H1 (cell line): ENCODE measurements at regions not wholly inside any gene's neighbourhood (a gene's known extent, or its start where the extent isn't known, plus 50 kb on each side); places are given as distances from the start of the nearest gene placed in this dataset.
"Not testable (repeated sequence)": the region's sequence is repeated elsewhere in the genome, so short reads cannot be mapped to it uniquely, and the experiment has no call there.

Experiments
- CTCF ChIA-PET: fragments of 300-600 bp; sonication (Branson Sonifier 250); formaldehyde crosslinking; loops from one replicate; lab custom pipeline; 2021; ENCODE audit not compliant: partially characterized antibody; lab: Charles Lee
- POLR2A ChIA-PET: fragments of 300-600 bp; sonication (Branson Sonifier 250); formaldehyde crosslinking; loops from one replicate; lab custom pipeline; 2021; ENCODE audit warnings: inconsistent platforms; ENCODE audit not compliant: partially characterized antibody; lab: Charles Lee
- DNase-seq, 2 experiments: peaks; one replicate each; pipeline versions ENCODE4 v3.0.0 to v3.0.0-alpha.2; 2010 to 2022; ENCODE audit warnings: low spot score in 2 of 2, low read depth in 1 of 2, mixed read lengths in 1 of 2
- FAIRE-seq: peaks from 2 replicates; lab custom pipeline; 2011; peaks lifted over from hg19 to GRCh38; lab: Jason Lieb, UNC
- H2AFZ ChIP-seq: 2 replicates; pipeline ENCODE4 v1.8.1; 2012; ENCODE audit warnings: low read length, inconsistent platforms
- H2AK5ac ChIP-seq: 2 replicates; pipeline ENCODE4 v1.6.1; 2013; ENCODE audit warnings: low read depth, low read length
- H2BK120ac ChIP-seq: replicated peaks from 2 replicates; pipeline ENCODE3; 2013; ENCODE audit warnings: low read depth, low read length, inconsistent platforms
- H2BK12ac ChIP-seq: 2 replicates; pipeline ENCODE4 v1.6.1; 2013; ENCODE audit warnings: low read depth, low read length
- H2BK15ac ChIP-seq: 2 replicates; pipeline ENCODE4 v1.6.1; 2013; ENCODE audit warnings: low read length
- H2BK20ac ChIP-seq: 2 replicates; pipeline ENCODE4 v1.6.1; 2013; ENCODE audit warnings: low read length
- H2BK5ac ChIP-seq: 2 replicates; pipeline ENCODE4 v1.6.1; 2013; ENCODE audit warnings: low read depth, low read length
- H3K14ac ChIP-seq: 2 replicates; pipeline ENCODE4 v1.6.1; 2013; ENCODE audit warnings: inconsistent platforms; ENCODE audit not compliant: insufficient read length
- H3K18ac ChIP-seq: 2 replicates; pipeline ENCODE4 v1.6.1; 2013; ENCODE audit warnings: low read length; ENCODE audit errors: extremely low read depth
- H3K23ac ChIP-seq: 2 replicates; pipeline ENCODE4 v1.6.1; 2013; ENCODE audit warnings: inconsistent platforms; ENCODE audit not compliant: insufficient read length
- H3K23me2 ChIP-seq: 2 replicates; pipeline ENCODE4 v1.6.1; 2013; ENCODE audit warnings: low read depth, low read length
- H3K27ac ChIP-seq: 2 replicates; pipeline ENCODE4 v1.6.1; 2011; ENCODE audit warnings: low read depth, low read length, inconsistent platforms
- H3K27me3 ChIP-seq, 4 experiments: replicated peaks in 1 of 4; 1 replicate in 1 of 4; 2 replicates in 3 of 4; pipeline versions ENCODE4 v1.6.1 to v1.8.1; 2011 to 2013; ENCODE audit warnings: low read length in 3 of 4, mild to moderate bottlenecking in 3 of 4, inconsistent platforms in 2 of 4, mixed read lengths in 2 of 4, moderate library complexity in 1 of 4; ENCODE audit not compliant: control insufficient read depth in 3 of 4, insufficient read depth in 3 of 4; ENCODE audit errors: extremely low read depth in 1 of 4
- H3K36me3 ChIP-seq, 4 experiments: 2 replicates each; pipeline versions ENCODE4 v1.6.1 to v1.8.1; 2011 to 2013; ENCODE audit warnings: mild to moderate bottlenecking in 4 of 4, low read length in 3 of 4, moderate library complexity in 2 of 4, control low read depth in 1 of 4, inconsistent platforms in 1 of 4; ENCODE audit not compliant: insufficient read depth in 4 of 4, control insufficient read depth in 2 of 4
- H3K4ac ChIP-seq: replicated peaks from 2 replicates; pipeline ENCODE3; 2013; ENCODE audit warnings: low read length, low read depth, mixed read lengths, inconsistent platforms; ENCODE audit not compliant: insufficient read length
- H3K4me1 ChIP-seq, 4 experiments: replicated peaks in 1 of 4; 1 replicate in 1 of 4; 2 replicates in 3 of 4; pipeline versions ENCODE4 v1.6.1 to v1.8.1; 2011 to 2013; ENCODE audit warnings: low read length in 3 of 4, inconsistent platforms in 2 of 4, mixed read lengths in 1 of 4; ENCODE audit not compliant: insufficient read depth in 4 of 4, control insufficient read depth in 3 of 4
- H3K4me2 ChIP-seq, 2 experiments: 2 replicates each; pipeline versions ENCODE4 v1.6.1 to v1.8.1; 2011 to 2013; ENCODE audit warnings: low read depth in 2 of 2, low read length in 2 of 2, control low read depth in 1 of 2, inconsistent platforms in 1 of 2, mild to moderate bottlenecking in 1 of 2; ENCODE audit not compliant: insufficient read depth in 1 of 2
- H3K4me3 ChIP-seq, 4 experiments: fragments of 200-600, 300-600 bp in 1 of 4; sonication (generic), shearing (Covaris generic), sonication (Bioruptor Twin) in 1 of 4; 2 replicates each; pipeline versions ENCODE4 v1.5.1 to v1.8.1; 2011 to 2016; ENCODE audit warnings: low read length in 4 of 4, low read depth in 3 of 4, control low read depth in 2 of 4, inconsistent platforms in 2 of 4, mild to moderate bottlenecking in 2 of 4, mixed read lengths in 1 of 4, moderate library complexity in 1 of 4; ENCODE audit not compliant: insufficient read depth in 2 of 4; ENCODE audit errors: extremely low read depth in 1 of 4
- H3K56ac ChIP-seq: replicated peaks from 2 replicates; pipeline ENCODE3; 2013; ENCODE audit warnings: low read depth, mild to moderate bottlenecking, mixed read lengths, low read length, inconsistent platforms; ENCODE audit not compliant: insufficient read length
- H3K79me1 ChIP-seq: 2 replicates; pipeline ENCODE4 v1.6.1; 2013; ENCODE audit warnings: low read depth, low read length, control low read depth
- H3K79me2 ChIP-seq, 2 experiments: 2 replicates each; pipeline versions ENCODE4 v1.6.1 to v1.8.1; 2012 to 2013; ENCODE audit warnings: low read length in 2 of 2, mild to moderate bottlenecking in 2 of 2, inconsistent platforms in 1 of 2; ENCODE audit not compliant: insufficient read depth in 2 of 2, control insufficient read depth in 1 of 2
- H3K9ac ChIP-seq, 4 experiments: replicated peaks in 1 of 4; 1 replicate in 1 of 4; 2 replicates in 3 of 4; pipeline versions ENCODE4 v1.6.1 to v1.8.1; 2011 to 2013; ENCODE audit warnings: low read depth in 3 of 4, low read length in 3 of 4, control low read depth in 2 of 4, mild to moderate bottlenecking in 2 of 4, moderate library complexity in 2 of 4, inconsistent platforms in 1 of 4; ENCODE audit errors: extremely low read depth in 1 of 4
- H3K9me3 ChIP-seq, 2 experiments: 2 replicates each; pipeline versions ENCODE4 v1.6.1 to v1.8.1; 2012 to 2013; ENCODE audit warnings: mild to moderate bottlenecking in 2 of 2, moderate library complexity in 2 of 2, control low read depth in 1 of 2, inconsistent platforms in 1 of 2, low read depth in 1 of 2, low read length in 1 of 2, mixed read lengths in 1 of 2; ENCODE audit not compliant: insufficient read depth in 2 of 2
- H4K20me1 ChIP-seq, 2 experiments: replicated peaks in 1 of 2; 2 replicates each; pipeline versions ENCODE3 to v1.8.1; 2011 to 2013; ENCODE audit warnings: inconsistent platforms in 2 of 2, low read length in 2 of 2, mild to moderate bottlenecking in 1 of 2; ENCODE audit not compliant: insufficient read depth in 2 of 2, control insufficient read depth in 1 of 2
- H4K5ac ChIP-seq: 2 replicates; pipeline ENCODE4 v1.6.1; 2013; ENCODE audit warnings: low read length, low read depth, mixed read lengths, inconsistent platforms; ENCODE audit not compliant: insufficient read length
- H4K8ac ChIP-seq: 2 replicates; pipeline ENCODE4 v1.8.0; 2013; ENCODE audit warnings: mild to moderate bottlenecking, moderate library complexity, low read length, inconsistent platforms; ENCODE audit not compliant: insufficient read depth; ENCODE audit errors: extremely low read depth
- H4K91ac ChIP-seq: replicated peaks from 2 replicates; pipeline ENCODE3; 2013; ENCODE audit warnings: low read length, mixed read lengths, inconsistent platforms; ENCODE audit not compliant: insufficient read length
- WGBS, 2 experiments: shearing (Covaris generic) in 1 of 2; methylation state at CpG; one replicate each; pipeline versions ENCODE4 v1.1.6 to v1.1.7; 2013 to 2015; ENCODE audit warnings: low lambda C conversion rate in 2 of 2, mixed read lengths in 2 of 2, inconsistent platforms in 1 of 2, low coverage in 1 of 2, missing lambda C conversion rate in 1 of 2; ENCODE audit not compliant: insufficient replicate concordance in 2 of 2, insufficient coverage in 1 of 2, insufficient read length in 1 of 2; ENCODE audit errors: extremely low coverage in 1 of 2, missing lambda C conversion rate in 1 of 2; 5-methylcytosine and 5-hydroxymethylcytosine counted together

DNA sequence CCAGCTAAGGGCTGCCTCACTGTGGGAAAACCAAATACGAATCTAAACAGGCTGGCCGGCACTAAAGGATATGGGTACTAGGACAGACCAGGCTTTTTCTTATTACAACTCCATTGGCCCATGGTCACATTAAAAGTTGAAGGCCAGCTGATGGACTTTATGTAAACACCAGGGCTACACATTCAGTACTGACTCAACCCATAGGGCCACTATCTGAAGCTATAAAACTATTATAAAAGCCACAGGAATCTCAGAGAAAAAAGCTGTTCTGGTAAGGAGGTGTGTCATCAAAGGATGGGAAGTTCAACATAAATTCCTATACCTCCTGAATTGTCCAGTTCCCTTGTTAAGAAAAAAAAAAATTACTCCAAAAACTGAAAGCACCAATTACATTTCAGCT lies 63.1 kb upstream of the RBMY1E start:
- H3K23me2 ChIP-seq, H4K8ac ChIP-seq, H3K9me3 ChIP-seq, H2AK5ac ChIP-seq, H3K79me2 ChIP-seq, H2BK120ac ChIP-seq, H3K27me3 ChIP-seq, H3K14ac ChIP-seq, H4K91ac ChIP-seq, H3K4me3 ChIP-seq, H3K56ac ChIP-seq, H2BK5ac ChIP-seq, H3K4me2 ChIP-seq, H3K36me3 ChIP-seq, H3K79me1 ChIP-seq, H2BK20ac ChIP-seq, DNase-seq, H3K23ac ChIP-seq, H3K9ac ChIP-seq, H3K4ac ChIP-seq, H2BK15ac ChIP-seq, H3K4me1 ChIP-seq, H2AFZ ChIP-seq, H3K27ac ChIP-seq, FAIRE-seq, H4K5ac ChIP-seq, POLR2A ChIA-PET, CTCF ChIA-PET, H3K18ac ChIP-seq, H2BK12ac ChIP-seq, H4K20me1 ChIP-seq: not testable (repeated sequence)
- no CpG with 5 or more reads among the region's 2 CpGs for WGBS, 2 experiments

DNA sequence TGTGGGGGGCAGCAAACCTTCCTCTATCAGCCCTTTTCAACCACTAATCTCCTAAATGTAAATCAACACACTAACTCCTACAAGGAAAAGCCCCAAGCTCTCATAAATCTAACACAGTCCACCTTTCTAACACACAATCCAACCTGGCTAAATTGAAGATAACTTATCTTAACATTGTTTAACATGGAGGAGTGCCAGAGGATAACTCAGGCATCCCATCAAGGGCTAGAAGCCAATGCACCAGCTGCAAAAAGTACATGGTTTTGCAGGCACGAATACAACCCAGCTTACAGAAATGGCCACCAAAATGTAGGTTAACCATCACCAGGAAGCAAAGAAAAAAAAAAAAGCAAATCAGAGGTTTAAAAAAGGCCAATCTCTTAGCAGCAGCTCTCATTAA lies 62.5 kb upstream of the RBMY1E start:
- H3K27me3 ChIP-seq, H3K79me2 ChIP-seq, H3K56ac ChIP-seq, H2BK12ac ChIP-seq, H4K20me1 ChIP-seq, H3K79me1 ChIP-seq, H3K27ac ChIP-seq, FAIRE-seq, DNase-seq, H3K23ac ChIP-seq, H3K18ac ChIP-seq, H2BK5ac ChIP-seq, H3K4me3 ChIP-seq, H3K4me2 ChIP-seq, H2AK5ac ChIP-seq, H4K8ac ChIP-seq, H4K91ac ChIP-seq, H3K9me3 ChIP-seq, POLR2A ChIA-PET, H2BK120ac ChIP-seq, H3K4me1 ChIP-seq, H3K14ac ChIP-seq, H3K23me2 ChIP-seq, H4K5ac ChIP-seq, H2BK20ac ChIP-seq, CTCF ChIA-PET, H3K4ac ChIP-seq, H3K36me3 ChIP-seq, H2BK15ac ChIP-seq, H2AFZ ChIP-seq, H3K9ac ChIP-seq: not testable (repeated sequence)
- WGBS, 2 experiments: no CpG with 5 or more reads among the region's 1 CpG
